T-helper 17 cell (primary cell): ENCODE measurements at regions not wholly inside any gene's neighbourhood (a gene's known extent, or its start where the extent isn't known, plus 50 kb on each side); places are given as distances from the start of the nearest gene placed in this dataset.

ENCODE experiments used
- ATAC-seq: fragments of 150-1000 bp; cut with Tn5 transposase; 2 replicates; pipeline ENCODE4 v1.10.0; 2021; ENCODE audit warnings: mild to moderate bottlenecking, moderate library complexity
- DNase-seq, 3 donors: peaks; one replicate each; pipeline versions ENCODE4 v3.0.0 to v3.0.0-alpha.2; 2020 to 2021
- H3K9me3 ChIP-seq: one replicate; pipeline ENCODE4 v1.7.0; 2013; ENCODE audit warnings: low read length, mild to moderate bottlenecking; ENCODE audit not compliant: control insufficient read depth, poor library complexity, severe bottlenecking
- H3K27ac Mint-ChIP-seq: one replicate; pipeline ENCODE4 v1.8.0; 2022; ENCODE audit warnings: mild to moderate bottlenecking, moderate library complexity, mixed read lengths
- H3K27me3 Mint-ChIP-seq: one replicate; pipeline ENCODE4 v1.8.0; 2022; ENCODE audit warnings: mixed read lengths
- H3K36me3 Mint-ChIP-seq: one replicate; pipeline ENCODE4 v1.8.0; 2022; ENCODE audit warnings: low read depth, mixed read lengths
- H3K4me1 Mint-ChIP-seq: one replicate; pipeline ENCODE4 v1.8.0; 2022; ENCODE audit warnings: mild to moderate bottlenecking, mixed read lengths
- H3K4me3 Mint-ChIP-seq: one replicate; pipeline ENCODE4 v1.8.0; 2022; ENCODE audit warnings: mild to moderate bottlenecking, moderate library complexity, mixed read lengths

GRCh38 chr1:59169703-59170102 lies 127.2 kb upstream of the FGGY start:
- H3K4me1 Mint-ChIP-seq = no peaks in the 10 kb centered on the region
- H3K4me3 Mint-ChIP-seq = no peak overlapping the region
- no peak overlapping the region for H3K27ac Mint-ChIP-seq
- H3K9me3 ChIP-seq = no peaks in the 10 kb centered on the region
- H3K36me3 Mint-ChIP-seq = peaks cover 2% of the 10 kb centered on the region
- no peak for ATAC-seq
- no peak for DNase-seq
- H3K27me3 Mint-ChIP-seq = peaks cover 11% of the 10 kb centered on the region

DNA sequence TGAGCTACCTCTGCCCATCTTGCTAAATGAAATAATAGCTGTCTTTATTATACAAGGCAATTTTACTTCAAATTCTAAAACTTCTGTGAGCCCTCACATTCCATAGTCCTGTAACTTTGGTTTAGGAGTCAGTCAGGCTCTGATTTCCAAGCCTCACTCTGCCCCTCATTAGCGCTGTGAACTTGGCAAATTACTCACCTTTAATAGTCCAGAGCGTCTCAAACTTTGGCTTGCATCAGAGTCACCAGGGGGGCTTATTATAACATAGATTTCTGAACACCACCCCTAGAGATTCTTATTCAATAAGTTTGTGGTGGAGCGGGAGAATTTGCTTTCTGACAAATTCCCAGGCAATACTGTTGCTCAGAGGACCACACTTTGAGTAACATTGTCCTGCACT lies 126.2 kb upstream of the FGGY start:
- no peaks in the 10 kb centered on the region for H3K9me3 ChIP-seq
- H3K27me3 Mint-ChIP-seq = peaks cover 2% of the 10 kb centered on the region
- H3K4me1 Mint-ChIP-seq = no peaks in the 10 kb centered on the region
- H3K27ac Mint-ChIP-seq = no peak overlapping the region
- ATAC-seq (no peak), DNase-seq (no peak)
- H3K36me3 Mint-ChIP-seq = no peaks in the 10 kb centered on the region
- no peak overlapping the region for H3K4me3 Mint-ChIP-seq

GRCh38 chr1:59171788-59172187 lies 125.1 kb upstream of the FGGY start:
- H3K4me3 Mint-ChIP-seq = no peak overlapping the region
- H3K27ac Mint-ChIP-seq = no peak overlapping the region
- ATAC-seq (no peak), DNase-seq (no peak)
- no peaks in the 10 kb centered on the region for H3K36me3 Mint-ChIP-seq
- H3K27me3 Mint-ChIP-seq = no peaks in the 10 kb centered on the region
- H3K4me1 Mint-ChIP-seq = no peaks in the 10 kb centered on the region
- no peaks in the 10 kb centered on the region for H3K9me3 ChIP-seq

DNA sequence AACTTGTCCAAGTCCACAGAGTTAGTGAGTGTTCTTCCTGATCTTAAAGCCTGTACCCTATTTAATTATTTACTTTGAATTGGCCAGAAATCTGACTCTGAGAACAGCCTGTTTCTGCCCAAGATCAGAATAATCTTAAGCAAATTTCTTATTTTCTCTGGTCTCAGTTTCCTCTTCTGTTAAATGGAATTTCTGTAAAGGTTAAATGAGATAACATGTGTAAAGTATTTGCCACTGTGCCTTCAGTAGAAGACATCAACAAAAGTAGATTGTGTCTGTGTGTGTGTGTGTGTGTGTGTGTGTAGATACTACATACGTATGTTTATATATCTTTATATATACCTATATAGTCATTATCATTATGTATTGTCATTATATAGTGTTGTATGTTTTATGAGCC lies 124.2 kb upstream of the FGGY start:
- DNase-seq = no peak
- H3K4me3 Mint-ChIP-seq = no peak overlapping the region
- ATAC-seq = no peak
- no peaks in the 10 kb centered on the region for H3K9me3 ChIP-seq
- no peaks in the 10 kb centered on the region for H3K36me3 Mint-ChIP-seq
- no peaks in the 10 kb centered on the region for H3K4me1 Mint-ChIP-seq
- H3K27ac Mint-ChIP-seq = no peak overlapping the region
- H3K27me3 Mint-ChIP-seq = no peaks in the 10 kb centered on the region

- DNase-seq = no peak
Measured at GRCh38 chr1:59173721-59174120, 123.2 kb upstream of the FGGY start.

DNA sequence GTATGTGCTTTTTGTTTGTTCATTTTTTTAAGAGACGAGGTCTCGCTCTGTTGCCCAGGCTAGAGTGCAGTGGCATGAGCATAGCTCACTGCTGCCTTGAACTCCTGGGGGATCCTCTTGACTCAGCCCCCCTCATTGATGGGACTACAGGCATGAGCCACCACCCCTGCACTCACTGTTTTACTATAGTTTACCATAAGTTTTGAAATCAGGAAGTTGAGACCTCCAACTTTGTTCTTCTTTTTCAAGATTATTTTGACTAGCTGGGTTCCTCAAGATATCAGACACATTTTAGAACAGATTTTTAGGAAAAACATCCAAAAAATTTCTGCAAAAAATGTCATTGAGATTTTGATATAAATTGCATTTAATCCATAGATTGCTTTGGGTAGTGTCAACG lies 120.4 kb upstream of the FGGY start:
- Mint-ChIP-seq H3K36me3 (no peaks in the 10 kb centered on the region), H3K4me1 (no peaks in the 10 kb centered on the region), H3K27me3 (no peaks in the 10 kb centered on the region), H3K27ac (no peak overlapping the region), H3K4me3 (no peak overlapping the region)
- no peaks in the 10 kb centered on the region for H3K9me3 ChIP-seq
- no peak for DNase-seq
- no peak for ATAC-seq

More at GRCh38 chr1:59173721-59174120, 123.2 kb upstream of the FGGY start:
- Mint-ChIP-seq H3K4me1 (no peaks in the 10 kb centered on the region), H3K27me3 (no peaks in the 10 kb centered on the region), H3K4me3 (no peak overlapping the region), H3K27ac (no peak overlapping the region), H3K36me3 (no peaks in the 10 kb centered on the region)
- H3K9me3 ChIP-seq = no peaks in the 10 kb centered on the region
- ATAC-seq = no peak

DNA sequence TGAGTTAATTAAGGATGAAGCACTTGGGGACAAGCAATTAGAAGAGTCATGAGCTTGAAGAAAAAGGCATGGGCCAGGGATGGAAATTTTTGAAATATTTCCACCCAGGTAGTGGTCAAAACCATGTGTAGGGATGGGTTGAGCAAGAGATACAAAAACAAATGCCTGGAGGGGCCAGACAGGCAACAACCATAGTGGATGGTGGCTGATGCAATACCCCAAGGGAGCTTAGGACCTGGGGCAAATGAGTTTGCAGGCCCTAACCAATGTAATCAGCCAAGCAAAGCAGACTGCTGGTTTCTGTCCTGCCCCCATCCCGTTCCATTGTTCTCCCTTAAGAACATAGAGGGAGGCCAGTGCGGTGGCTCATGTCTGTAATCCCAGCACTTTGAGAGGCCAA lies 119.1 kb upstream of the FGGY start:
- no peaks in the 10 kb centered on the region for H3K9me3 ChIP-seq
- Mint-ChIP-seq H3K4me1 (no peaks in the 10 kb centered on the region), H3K36me3 (no peaks in the 10 kb centered on the region), H3K27ac (no peak overlapping the region), H3K4me3 (no peak overlapping the region), H3K27me3 (no peaks in the 10 kb centered on the region)
- DNase-seq (no peak), ATAC-seq (no peak)

GRCh38 chr1:59178339-59179187 lies 118.3 kb upstream of the FGGY start:
- Mint-ChIP-seq H3K4me1 (no peaks in the 10 kb centered on the region), H3K27me3 (no peaks in the 10 kb centered on the region), H3K27ac (no peak overlapping the region), H3K4me3 (no peak overlapping the region), H3K36me3 (no peaks in the 10 kb centered on the region)
- ATAC-seq = no peak
- DNase-seq = no peak
- H3K9me3 ChIP-seq = no peaks in the 10 kb centered on the region

DNA sequence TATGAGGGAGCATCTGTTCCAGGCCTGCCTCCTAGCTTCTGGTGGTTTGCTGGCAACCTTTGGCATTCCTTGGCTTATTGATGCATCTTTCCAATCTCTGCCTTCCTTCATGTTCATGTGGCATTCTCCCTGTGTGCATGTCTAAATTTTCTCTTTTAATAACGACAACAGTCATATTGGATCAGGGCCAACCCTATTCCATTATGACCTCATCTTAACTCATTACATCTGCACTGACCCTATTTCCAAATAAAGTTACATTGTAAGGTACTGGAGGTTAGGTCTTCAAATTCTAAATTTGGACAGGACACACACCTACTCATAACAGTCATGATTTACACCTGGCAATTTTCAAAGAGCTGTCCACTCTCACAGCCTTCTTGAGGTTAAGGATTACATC lies 117.2 kb upstream of the FGGY start:
- Mint-ChIP-seq H3K27me3 (no peaks in the 10 kb centered on the region), H3K27ac (no peak overlapping the region), H3K36me3 (no peaks in the 10 kb centered on the region), H3K4me1 (no peaks in the 10 kb centered on the region), H3K4me3 (no peak overlapping the region)
- DNase-seq = no peak
- no peaks in the 10 kb centered on the region for H3K9me3 ChIP-seq
- ATAC-seq = no peak

- no peaks in the 10 kb centered on the region for H3K9me3 ChIP-seq
- Mint-ChIP-seq H3K27ac (no peak overlapping the region), H3K4me1 (no peaks in the 10 kb centered on the region), H3K4me3 (no peak overlapping the region), H3K27me3 (no peaks in the 10 kb centered on the region), H3K36me3 (no peaks in the 10 kb centered on the region)
- DNase-seq (no peak), ATAC-seq (no peak)
Measured at GRCh38 chr1:59180735-59181134, 116.2 kb upstream of the FGGY start.

- H3K9me3 ChIP-seq = no peaks in the 10 kb centered on the region
- DNase-seq (no peak), ATAC-seq (no peak)
- H3K4me1 Mint-ChIP-seq = no peaks in the 10 kb centered on the region
- H3K27ac Mint-ChIP-seq = no peak overlapping the region
- no peaks in the 10 kb centered on the region for H3K36me3 Mint-ChIP-seq
- no peak overlapping the region for H3K4me3 Mint-ChIP-seq
- H3K27me3 Mint-ChIP-seq = no peaks in the 10 kb centered on the region
Measured at GRCh38 chr1:59183749-59184317, 113.1 kb upstream of the FGGY start.

GRCh38 chr1:59184365-59184905 lies 112.5 kb upstream of the FGGY start:
- Mint-ChIP-seq H3K4me1 (no peaks in the 10 kb centered on the region), H3K36me3 (no peaks in the 10 kb centered on the region), H3K4me3 (no peak overlapping the region), H3K27me3 (no peaks in the 10 kb centered on the region), H3K27ac (no peak overlapping the region)
- no peaks in the 10 kb centered on the region for H3K9me3 ChIP-seq
- ATAC-seq = no peak
- DNase-seq = no peak

- no peaks in the 10 kb centered on the region for H3K36me3 Mint-ChIP-seq
- DNase-seq (no peak), ATAC-seq (no peak)
- H3K27ac Mint-ChIP-seq = no peak overlapping the region
- no peaks in the 10 kb centered on the region for H3K9me3 ChIP-seq
- H3K4me1 Mint-ChIP-seq = no peaks in the 10 kb centered on the region
- H3K4me3 Mint-ChIP-seq = no peak overlapping the region
- no peaks in the 10 kb centered on the region for H3K27me3 Mint-ChIP-seq
Measured at GRCh38 chr1:59185163-59185860, 111.6 kb upstream of the FGGY start.
